GM18858 (cell line): ENCODE measurements at regions not wholly inside any gene's neighbourhood (a gene's known extent, or its start where the extent isn't known, plus 50 kb on each side); places are given as distances from the start of the nearest gene placed in this dataset.

Source experiments
- ATAC-seq: cut with Tn5 transposase; IDR thresholded peaks from one replicate; pipeline ENCODE4 v1.9.1; 2021; ENCODE audit not compliant: unreplicated experiment

DNA sequence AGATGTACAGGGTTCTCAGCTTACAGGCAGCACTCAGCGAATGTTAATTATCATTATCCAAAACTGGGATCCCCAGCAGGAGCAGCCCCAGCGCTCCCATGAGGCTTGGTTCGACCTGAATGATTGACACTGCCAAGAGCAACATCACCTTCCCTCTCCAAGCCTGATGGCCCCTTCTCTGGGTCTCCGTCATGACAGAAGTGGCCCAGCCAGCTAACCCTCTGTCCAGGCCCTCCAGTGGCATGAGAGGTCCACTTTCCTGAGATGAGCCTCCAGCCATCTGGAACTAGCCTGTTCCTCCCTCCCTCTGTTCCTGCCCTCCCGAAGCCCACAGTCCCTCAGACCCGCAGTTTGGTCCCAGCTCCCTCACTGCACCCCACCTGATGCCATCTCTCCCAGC is 97.0 kb upstream of the RAB6C start:
- ATAC-seq, result no peak

DNA sequence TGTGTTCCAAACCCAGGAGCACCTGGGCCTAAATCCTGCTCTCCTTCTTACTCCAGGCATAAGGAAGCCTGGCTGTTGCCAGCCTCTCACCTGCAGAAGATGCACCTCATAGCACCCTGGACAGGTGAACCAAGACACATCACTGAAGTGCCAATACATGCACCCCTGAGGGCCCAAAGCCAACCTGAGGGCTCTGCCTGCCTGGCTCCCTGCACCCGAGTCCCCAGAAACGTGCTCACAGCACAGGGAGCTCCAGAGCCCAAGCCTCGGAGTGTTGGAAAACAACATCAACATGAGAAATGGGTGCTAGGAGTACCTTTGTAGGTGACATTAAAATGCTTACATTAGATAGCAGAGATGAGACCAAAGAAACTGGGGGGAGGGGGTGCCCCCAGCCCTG is 96.3 kb upstream of the RAB6C start:
- no peak for ATAC-seq

DNA sequence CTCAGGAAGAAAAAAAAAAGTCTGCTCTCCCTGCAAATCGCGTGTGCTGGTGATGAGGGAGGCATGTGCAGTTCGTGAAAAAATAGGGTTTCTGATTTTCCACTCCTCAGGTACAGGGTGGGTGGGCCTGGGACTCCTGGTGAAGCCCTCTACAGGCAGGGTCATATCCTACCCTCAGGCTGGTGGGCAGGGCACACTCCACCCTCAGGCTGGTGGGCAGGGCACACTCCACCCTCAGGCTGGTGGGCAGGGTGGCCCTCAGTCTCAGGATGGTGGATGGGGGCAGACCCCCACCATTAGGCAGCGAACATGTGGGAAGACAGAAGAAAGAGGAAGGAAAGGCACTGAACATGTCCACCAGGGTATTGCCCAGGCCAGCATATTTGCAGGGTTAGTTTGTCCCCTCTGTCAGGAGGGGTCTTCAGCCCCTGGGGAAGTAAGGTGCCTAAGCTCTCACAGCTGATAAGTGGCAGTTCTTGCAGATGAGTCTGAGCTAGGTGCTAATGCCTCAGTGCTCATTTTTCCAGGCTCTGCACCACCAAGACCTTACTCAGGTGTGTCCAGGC is 95.2 kb upstream of the RAB6C start:
- no peak for ATAC-seq

DNA sequence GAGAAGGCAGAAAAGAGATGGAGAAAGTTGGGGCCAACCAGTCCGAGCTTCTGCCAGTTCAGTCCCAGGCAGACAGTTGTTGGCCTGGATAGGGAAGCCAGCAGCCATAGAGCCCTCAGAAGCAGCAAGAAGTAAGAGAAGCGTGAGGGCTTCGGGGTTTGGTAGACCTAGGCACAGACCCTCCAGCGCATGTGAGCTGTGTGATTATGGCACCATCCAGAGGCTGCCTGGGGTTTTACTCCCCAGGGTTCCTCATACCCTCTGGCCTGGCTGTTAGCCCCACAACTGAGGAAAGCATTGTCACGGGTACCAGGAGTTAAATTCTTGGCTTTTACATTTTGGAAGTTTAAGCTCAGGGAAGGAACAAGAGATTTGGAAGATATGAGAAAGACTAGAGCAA is 93.7 kb upstream of the RAB6C start:
- ATAC-seq, result no peak

DNA sequence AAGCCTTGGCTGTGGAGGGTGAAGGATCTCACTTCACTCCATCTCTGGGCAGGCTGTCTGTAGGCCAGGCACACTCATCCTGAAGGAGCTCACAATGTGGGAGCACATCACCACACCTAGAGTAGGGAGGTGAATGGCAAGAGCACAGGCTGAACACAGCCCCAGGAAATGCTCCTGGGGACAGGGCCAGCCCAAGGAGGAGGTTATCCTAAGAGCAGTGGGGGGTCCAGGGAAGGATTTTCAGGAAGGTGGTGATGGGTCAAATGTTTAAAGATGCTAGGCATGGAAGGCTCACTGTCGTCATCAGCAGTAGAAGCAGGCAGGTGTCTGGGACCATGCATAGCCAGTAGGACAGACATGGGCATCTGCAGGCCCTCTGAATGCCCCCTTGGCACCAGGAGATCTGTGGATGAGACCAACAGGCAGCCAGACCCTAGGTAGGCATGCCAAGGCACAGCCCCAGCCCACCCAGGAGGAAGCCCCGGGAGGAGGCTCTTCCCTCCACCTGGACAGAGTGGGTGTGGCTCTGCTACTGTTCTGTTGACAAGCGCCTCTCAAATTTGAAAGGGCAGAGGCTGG is 91.7 kb upstream of the RAB6C start:
- no peak for ATAC-seq

GRCh38 chr2:129888461-129888860 is 91.0 kb upstream of the RAB6C start:
- ATAC-seq, result no peak

DNA sequence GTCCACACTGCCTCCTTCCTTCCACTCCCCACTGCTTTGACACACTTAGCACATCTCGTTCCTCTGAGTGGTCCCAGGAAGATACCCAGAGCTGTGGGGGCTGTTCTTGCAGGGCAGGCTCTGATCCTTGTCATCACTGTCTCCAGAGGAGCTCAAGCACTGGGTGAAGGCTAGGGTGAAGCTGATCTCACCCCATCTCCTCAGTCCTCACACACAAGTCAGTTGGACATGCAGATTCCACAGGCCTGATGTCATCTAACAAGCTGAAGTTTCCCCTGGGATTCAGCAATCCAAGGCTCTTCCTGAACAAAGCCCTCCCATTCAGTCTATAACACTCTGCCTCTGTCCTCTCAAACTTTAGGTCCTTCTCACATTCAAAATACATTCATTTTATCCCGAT is 90.6 kb upstream of the RAB6C start:
- ATAC-seq, result no peak

GRCh38 chr2:129891341-129892320 is 87.8 kb upstream of the RAB6C start:
- no peak for ATAC-seq

GRCh38 chr2:129892360-129892759 is 87.1 kb upstream of the RAB6C start:
- ATAC-seq, result no peak

- ATAC-seq, result no peak
Measured at GRCh38 chr2:129892773-129893172, 86.7 kb upstream of the RAB6C start.

- ATAC-seq, result no peak
Measured at GRCh38 chr2:129893244-129893643, 86.2 kb upstream of the RAB6C start.

- ATAC-seq, result no peak
Measured at GRCh38 chr2:129894616-129895015, 84.8 kb upstream of the RAB6C start.

GRCh38 chr2:129895061-129895460 is 84.4 kb upstream of the RAB6C start:
- no peak for ATAC-seq

GRCh38 chr2:129895526-129896082 is 83.9 kb upstream of the RAB6C start:
- ATAC-seq, result no peak

DNA sequence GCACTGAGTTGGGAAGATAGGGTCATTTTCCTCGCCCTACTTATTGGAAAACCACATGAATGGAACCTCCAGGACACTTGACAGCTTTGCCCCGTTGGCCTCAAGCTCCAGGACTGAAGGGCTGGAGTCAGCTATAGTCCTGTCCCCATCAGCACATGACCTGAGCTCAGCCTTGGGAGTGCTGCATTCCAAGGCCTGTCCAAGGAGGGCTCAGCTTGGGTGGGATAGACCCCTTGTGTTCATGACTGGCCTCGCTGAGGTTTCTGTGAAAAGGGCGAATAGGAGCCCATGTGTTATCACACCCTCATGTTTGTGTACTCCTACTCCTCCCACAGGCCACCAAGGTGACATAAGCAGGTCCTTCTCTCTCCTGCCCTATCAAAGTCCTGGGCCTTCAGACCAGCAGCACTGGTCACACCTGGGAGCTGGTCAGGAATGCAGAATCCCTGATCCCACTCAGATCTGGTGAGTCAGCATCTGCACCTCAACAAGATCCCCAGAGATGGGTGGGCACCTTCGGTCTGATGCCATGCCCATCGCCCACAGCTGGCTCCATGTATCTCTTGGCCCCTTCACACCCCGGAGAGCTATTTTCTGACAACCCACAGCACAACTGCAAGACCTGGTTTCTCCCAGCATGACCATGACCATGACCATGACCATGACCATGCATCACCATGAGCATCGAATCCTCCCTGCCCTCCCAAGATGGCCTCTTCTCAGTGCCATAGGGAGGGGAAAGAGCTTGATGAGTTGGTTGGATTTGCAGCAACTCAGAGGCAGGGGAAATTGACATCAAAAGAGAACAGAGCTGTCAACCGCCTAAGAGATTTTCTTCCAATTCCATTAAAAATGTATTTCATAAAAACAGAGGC is 83.0 kb upstream of the RAB6C start:
- ATAC-seq, result no peak

- ATAC-seq, result no peak
Measured at GRCh38 chr2:129901754-129902415, 77.6 kb upstream of the RAB6C start.

DNA sequence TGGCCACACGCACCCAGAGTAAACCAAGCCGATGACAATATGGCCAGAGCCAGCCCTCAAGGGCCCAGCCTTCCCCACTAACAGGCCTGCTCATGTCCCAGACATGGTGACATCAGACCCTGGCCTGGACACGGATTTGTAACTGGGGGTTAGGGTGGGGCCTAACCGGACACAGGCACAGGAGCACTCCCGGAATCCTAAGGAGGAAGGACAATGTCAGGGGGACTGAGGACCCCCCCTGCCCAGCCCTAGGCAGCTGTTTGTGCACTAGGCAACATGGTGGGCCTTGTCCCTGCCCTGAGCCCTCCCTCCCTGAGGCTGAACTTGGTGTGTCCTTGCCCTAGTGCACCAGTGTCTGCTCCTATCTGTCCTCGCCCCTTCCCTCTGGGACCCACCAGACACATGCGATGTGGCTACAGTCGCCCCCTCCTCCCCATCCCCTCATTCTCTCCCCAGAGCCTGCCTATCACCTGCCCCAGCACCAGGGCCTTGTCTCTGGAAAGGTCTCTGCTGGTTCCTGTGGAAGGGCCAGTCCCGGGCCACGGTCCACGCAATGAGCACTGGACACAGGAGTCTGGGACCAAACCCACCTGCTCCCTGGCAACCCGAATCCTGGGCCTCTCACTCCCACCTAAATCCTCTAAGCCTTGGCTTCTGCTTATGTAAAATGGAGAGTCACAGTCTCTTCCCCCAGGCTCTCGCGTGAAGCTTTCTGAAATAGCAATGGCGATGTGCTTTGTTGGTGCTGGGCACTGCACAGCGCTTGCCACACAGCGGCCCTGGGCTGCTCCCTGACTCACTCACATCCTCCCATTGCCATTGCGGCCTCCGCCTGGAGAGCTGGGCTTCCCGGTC is 76.5 kb upstream of the RAB6C start:
- ATAC-seq, result no peak

DNA sequence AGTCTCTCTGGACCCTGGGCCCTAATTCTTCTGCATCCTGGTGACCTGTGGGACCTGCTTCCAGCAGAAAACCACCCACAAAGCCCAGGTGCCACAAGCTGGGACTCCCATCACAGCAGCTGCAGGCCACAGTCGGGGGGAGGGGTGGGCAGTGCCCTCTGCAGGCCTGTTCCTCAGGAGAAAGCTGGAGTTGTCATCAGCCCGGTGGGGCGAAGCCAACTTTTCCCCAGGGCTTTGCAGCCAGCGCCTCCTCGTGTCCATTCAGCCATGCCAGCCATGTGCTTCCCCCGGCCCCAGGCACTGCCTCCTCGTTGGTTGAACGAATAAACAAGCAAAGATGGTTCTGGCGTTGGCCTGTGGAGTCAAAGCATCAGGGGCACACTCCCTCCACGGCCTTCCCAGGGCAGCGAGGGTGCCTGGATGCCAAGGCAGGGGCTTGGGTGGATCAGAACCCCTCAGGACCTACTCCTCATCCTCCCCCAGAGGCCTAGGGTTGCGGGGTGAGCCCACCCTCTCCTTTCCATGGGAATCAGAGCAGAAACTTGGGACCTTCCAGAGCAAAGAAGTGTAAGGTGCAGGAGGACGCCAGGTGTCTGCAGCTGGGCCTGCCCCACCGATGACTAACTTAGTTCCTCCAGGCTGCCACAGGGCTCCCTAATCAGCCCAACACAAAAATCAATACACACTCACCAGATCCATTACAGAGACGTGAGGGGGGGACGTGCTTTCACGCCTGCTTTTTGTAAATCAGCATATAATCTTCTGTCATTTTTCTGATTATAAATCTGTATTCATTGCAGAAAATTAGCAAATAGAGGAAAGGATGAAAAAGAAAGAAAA is 75.7 kb upstream of the RAB6C start:
- no peak for ATAC-seq
